HL-60 (cell line): ENCODE measurements at regions not wholly inside any gene's neighbourhood (a gene's known extent, or its start where the extent isn't known, plus 50 kb on each side); places are given as distances from the start of the nearest gene placed in this dataset.

ENCODE experiments used
- DNase-seq, 2 experiments: peaks; one replicate each; pipeline ENCODE4 v3.0.0-alpha.2; 2010 to 2020; ENCODE audit warnings: low read depth in 1 of 2, low spot score in 1 of 2
- H3K27ac ChIP-seq: fragments of 250-450 bp; sonication (Bioruptor Pico); replicated peaks from 2 replicates; pipeline ENCODE4 v1.5.1; 2020; ENCODE audit warnings: mild to moderate bottlenecking, moderate library complexity
- H3K27me3 ChIP-seq: fragments of 250-450 bp; sonication (Bioruptor Pico); 2 replicates; pipeline ENCODE4 v1.5.1; 2021; ENCODE audit warnings: mild to moderate bottlenecking, moderate library complexity; ENCODE audit not compliant: insufficient read depth, poor library complexity, severe bottlenecking
- H3K4me3 ChIP-seq: replicated peaks from 2 replicates; pipeline ENCODE4 v1.5.1; 2011; ENCODE audit warnings: mild to moderate bottlenecking, control low read depth, low read length; ENCODE audit not compliant: insufficient read depth
- GABPA ChIP-seq: IDR thresholded peaks from 2 replicates; pipeline ENCODE4 v1.6.1; 2012; ENCODE audit warnings: low read depth
- POLR2AphosphoS5 ChIP-seq: IDR thresholded peaks from 2 replicates; pipeline ENCODE4 v1.6.1; 2012; ENCODE audit warnings: low read depth
- SPI1 ChIP-seq: IDR thresholded peaks from 2 replicates; pipeline ENCODE4 v1.6.1; 2012; ENCODE audit warnings: low read depth, mild to moderate bottlenecking, borderline replicate concordance
- TF ChIP-seq, protein P1 (sequence below): IDR thresholded peaks from 2 replicates; pipeline ENCODE4 v1.6.1; 2012; ENCODE audit warnings: low read depth; ENCODE audit not compliant: insufficient replicate concordance
- TF ChIP-seq, protein P2 (sequence below): IDR thresholded peaks from one replicate; pipeline ENCODE4 v1.5.1; 2011; ENCODE audit warnings: low read length, control low read depth, inconsistent platforms; ENCODE audit not compliant: insufficient read depth

DNA sequence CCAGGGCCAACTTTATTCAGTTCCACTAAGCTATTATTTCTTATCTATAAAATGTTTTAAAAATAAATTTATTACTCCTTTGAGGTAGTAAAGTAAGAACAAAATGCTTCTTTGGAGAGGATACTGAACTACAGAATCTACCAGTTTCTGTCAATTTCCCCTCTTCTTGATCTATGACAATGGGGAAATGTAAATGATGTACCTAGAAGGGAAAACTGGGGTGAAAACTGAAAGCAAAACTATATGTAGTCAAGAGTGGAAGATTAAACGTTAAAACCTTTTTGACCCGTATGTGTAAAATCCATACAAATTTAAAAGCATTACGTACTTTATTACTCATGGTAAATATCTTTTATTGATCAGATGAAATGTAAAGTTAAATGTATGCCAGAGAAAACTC, 1287.8 kb upstream of the TMEFF2 start:
- Histone ChIP-seq H3K4me3 (no peak overlapping the region), H3K27ac (no peak overlapping the region), H3K27me3 (no peaks in the 10 kb centered on the region)
- DNase-seq = no peak
- TF ChIP-seq, protein P1, sequence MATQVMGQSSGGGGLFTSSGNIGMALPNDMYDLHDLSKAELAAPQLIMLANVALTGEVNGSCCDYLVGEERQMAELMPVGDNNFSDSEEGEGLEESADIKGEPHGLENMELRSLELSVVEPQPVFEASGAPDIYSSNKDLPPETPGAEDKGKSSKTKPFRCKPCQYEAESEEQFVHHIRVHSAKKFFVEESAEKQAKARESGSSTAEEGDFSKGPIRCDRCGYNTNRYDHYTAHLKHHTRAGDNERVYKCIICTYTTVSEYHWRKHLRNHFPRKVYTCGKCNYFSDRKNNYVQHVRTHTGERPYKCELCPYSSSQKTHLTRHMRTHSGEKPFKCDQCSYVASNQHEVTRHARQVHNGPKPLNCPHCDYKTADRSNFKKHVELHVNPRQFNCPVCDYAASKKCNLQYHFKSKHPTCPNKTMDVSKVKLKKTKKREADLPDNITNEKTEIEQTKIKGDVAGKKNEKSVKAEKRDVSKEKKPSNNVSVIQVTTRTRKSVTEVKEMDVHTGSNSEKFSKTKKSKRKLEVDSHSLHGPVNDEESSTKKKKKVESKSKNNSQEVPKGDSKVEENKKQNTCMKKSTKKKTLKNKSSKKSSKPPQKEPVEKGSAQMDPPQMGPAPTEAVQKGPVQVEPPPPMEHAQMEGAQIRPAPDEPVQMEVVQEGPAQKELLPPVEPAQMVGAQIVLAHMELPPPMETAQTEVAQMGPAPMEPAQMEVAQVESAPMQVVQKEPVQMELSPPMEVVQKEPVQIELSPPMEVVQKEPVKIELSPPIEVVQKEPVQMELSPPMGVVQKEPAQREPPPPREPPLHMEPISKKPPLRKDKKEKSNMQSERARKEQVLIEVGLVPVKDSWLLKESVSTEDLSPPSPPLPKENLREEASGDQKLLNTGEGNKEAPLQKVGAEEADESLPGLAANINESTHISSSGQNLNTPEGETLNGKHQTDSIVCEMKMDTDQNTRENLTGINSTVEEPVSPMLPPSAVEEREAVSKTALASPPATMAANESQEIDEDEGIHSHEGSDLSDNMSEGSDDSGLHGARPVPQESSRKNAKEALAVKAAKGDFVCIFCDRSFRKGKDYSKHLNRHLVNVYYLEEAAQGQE = no peak
- TF ChIP-seq GABPA (no peak), POLR2AphosphoS5 (no peak), SPI1 (no peak)
- TF ChIP-seq, protein P2, sequence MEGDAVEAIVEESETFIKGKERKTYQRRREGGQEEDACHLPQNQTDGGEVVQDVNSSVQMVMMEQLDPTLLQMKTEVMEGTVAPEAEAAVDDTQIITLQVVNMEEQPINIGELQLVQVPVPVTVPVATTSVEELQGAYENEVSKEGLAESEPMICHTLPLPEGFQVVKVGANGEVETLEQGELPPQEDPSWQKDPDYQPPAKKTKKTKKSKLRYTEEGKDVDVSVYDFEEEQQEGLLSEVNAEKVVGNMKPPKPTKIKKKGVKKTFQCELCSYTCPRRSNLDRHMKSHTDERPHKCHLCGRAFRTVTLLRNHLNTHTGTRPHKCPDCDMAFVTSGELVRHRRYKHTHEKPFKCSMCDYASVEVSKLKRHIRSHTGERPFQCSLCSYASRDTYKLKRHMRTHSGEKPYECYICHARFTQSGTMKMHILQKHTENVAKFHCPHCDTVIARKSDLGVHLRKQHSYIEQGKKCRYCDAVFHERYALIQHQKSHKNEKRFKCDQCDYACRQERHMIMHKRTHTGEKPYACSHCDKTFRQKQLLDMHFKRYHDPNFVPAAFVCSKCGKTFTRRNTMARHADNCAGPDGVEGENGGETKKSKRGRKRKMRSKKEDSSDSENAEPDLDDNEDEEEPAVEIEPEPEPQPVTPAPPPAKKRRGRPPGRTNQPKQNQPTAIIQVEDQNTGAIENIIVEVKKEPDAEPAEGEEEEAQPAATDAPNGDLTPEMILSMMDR = no peak

DNA sequence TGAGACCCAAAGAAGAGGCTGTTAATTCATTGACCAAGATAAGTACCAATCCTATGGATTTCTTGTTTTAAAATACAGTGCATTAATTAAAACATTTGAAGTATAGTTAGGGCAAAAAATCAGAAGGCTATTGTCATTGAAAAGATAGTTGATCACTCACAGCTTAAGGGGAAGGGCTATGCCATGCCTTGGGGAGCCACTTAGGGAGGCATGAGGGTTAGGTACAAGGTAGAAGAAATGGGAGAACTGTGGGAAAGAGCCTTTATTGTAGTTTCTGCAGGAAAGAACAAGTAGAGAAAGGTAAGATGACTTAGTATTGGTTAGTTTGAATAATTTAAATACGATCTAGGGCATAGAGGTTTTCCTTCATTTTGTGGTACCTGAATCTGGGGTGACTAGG, 1285.5 kb upstream of the TMEFF2 start:
- no peak for DNase-seq
- no peak overlapping the region for H3K27ac ChIP-seq
- TF ChIP-seq, protein P1 = no peak
- TF ChIP-seq, protein P2 = no peak
- TF ChIP-seq GABPA (no peak), POLR2AphosphoS5 (no peak), SPI1 (no peak)
- no peak overlapping the region for H3K4me3 ChIP-seq
- H3K27me3 ChIP-seq = no peaks in the 10 kb centered on the region

GRCh38 chr2:193476171-193476800, 1281.6 kb upstream of the TMEFF2 start:
- TF ChIP-seq, protein P1 = no peak
- TF ChIP-seq POLR2AphosphoS5 (no peak), GABPA (no peak), SPI1 (no peak)
- TF ChIP-seq, protein P2 = no peak
- Histone ChIP-seq H3K27me3 (no peaks in the 10 kb centered on the region), H3K27ac (no peak overlapping the region), H3K4me3 (no peak overlapping the region)
- no peak for DNase-seq
